ENCODE measurements at regions not wholly inside any gene's neighbourhood (a gene's known extent, or its start where the extent isn't known, plus 50 kb on each side); places are given as distances from the start of the nearest gene placed in this dataset.

DNA sequence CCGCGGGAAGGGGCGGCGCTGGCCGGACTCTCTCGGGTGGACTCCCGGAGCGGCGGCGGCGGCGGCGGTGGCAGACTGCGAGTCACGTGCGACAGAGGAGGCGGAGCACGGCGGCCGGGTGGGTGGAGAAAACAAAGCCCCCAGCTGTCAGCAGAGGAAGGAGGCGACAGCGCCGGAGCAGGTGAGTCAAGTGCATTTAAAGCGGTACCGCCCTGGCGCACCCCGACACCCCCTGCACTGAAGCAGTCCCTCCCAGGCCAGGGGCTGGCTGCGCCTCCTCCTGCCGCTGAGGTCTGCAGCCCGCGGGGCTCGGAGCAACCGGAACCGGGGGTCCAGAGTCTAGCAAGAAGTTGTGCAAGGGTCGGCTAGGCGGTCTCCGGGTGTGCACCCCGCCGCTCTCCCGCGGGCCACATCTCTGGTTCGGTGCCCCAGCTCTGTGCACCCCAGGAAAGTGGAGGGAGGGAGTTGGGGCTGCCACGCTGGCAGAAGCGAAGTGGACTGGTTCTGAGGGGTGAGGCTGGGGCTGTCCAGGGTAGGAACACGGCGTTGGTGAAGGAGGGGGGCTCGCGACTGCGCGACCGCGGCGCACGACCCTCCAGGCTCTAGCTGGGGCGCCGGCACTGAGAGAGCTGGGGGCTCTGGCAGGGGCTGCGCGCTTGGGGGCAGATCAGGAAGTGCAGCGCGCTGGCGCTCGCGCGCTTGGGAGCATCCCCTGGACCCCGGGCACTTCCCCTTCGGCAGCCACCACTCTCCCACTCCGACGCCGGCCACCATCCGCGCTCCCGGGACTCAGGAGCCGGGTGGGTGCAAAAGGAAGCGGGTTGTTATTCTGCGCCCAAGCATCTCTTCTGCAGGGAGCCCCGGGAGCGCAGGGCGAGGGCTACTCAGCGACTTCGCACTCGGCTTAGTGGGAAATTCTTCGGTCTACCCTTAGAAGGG lies 64.0 kb upstream of the MAPRE2 start:
- H3K4me3 Mint-ChIP-seq: peak overlapping the region; percentile 84
- no peak for TF ChIP-seq CTCF (IDR thresholded peaks at IDR 0.05)
- H3K36me3 Mint-ChIP-seq (ENCODE audit: low read depth): no peaks in the 10 kb centered on the region
- H3K27ac Mint-ChIP-seq: no peak overlapping the region
- H3K4me1 Mint-ChIP-seq: peaks cover 29% of the 10 kb centered on the region
- DNase-seq: peak; percentile 87
- peaks cover 88% of the 10 kb centered on the region for H3K27me3 Mint-ChIP-seq (ENCODE audit: low read depth, poor library complexity)
- H3K9me3 Mint-ChIP-seq: peaks cover 6% of the 10 kb centered on the region

- no peak overlapping the region for H3K27ac Mint-ChIP-seq
- peaks cover 29% of the 10 kb centered on the region for H3K4me1 Mint-ChIP-seq
- peak; percentile 44 for DNase-seq
- peaks cover 80% of the 10 kb centered on the region for H3K27me3 Mint-ChIP-seq (ENCODE audit: low read depth, poor library complexity)
- H3K36me3 Mint-ChIP-seq (ENCODE audit: low read depth): no peaks in the 10 kb centered on the region
- TF ChIP-seq CTCF (IDR thresholded peaks at IDR 0.05): no peak
- peaks cover 5% of the 10 kb centered on the region for H3K9me3 Mint-ChIP-seq
- peak overlapping the region; percentile 84 for H3K4me3 Mint-ChIP-seq
Observed at GRCh38 chr18:34977838-34978532, 63.2 kb upstream of the MAPRE2 start.

DNA sequence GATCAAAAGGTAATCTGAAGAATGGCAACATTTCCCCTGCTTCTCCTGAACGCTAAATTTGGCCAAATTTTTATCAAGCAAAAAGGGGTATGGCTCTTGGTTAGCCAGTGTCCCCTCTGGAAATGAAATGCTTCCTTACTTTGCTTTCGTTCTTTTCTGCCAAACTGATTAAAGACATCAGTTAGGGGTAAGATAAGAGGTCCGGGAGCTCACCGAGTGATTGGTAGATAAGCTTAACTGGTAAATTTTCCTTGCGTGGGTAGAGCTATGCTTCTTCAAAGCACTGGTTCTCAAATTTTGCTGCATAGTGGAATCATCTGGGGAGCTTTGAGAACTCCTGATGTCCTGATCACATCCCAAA lies 62.7 kb upstream of the MAPRE2 start:
- Mint-ChIP-seq H3K4me1 (peaks cover 29% of the 10 kb centered on the region), H3K27me3 (ENCODE audit: low read depth, poor library complexity) (peaks cover 75% of the 10 kb centered on the region), H3K9me3 (no peaks in the 10 kb centered on the region), H3K36me3 (ENCODE audit: low read depth) (no peaks in the 10 kb centered on the region), H3K4me3 (peak overlapping the region; percentile 84), H3K27ac (no peak overlapping the region)
- no peak for TF ChIP-seq CTCF (IDR thresholded peaks at IDR 0.05)
- DNase-seq: no peak

DNA sequence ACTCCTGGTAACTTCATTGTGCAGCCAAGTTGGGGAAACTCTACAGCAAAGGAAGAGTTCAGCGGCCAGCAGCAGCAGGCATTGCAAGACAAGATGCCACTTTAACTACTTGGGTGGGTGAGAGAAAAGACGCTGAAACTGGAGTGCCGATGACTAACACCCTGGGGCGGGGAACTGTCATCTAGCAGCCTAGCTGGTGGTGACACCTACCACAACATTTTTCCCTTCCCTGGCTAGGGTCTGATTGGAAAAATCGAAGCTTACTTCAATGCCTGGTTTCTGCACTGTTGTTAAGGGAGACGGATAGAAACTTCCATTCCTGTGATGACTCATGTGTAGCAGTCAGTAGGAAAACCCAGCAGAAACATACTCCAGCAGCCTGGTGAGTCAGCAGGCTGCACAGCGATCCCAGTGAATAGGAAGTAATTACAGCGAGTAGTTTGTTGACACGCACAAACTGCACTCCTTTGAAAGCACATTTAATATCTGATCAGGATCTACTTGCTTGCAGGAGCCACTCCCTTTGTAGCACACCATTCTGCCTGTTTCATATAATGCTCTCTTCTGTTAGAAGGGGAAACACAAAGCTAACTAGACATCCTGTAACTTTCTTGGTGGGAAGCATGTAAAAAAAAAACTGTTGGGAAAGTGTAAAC lies 62.1 kb upstream of the MAPRE2 start:
- no peak for TF ChIP-seq CTCF (IDR thresholded peaks at IDR 0.05)
- Mint-ChIP-seq H3K27me3 (ENCODE audit: low read depth, poor library complexity) (peaks cover 69% of the 10 kb centered on the region), H3K36me3 (ENCODE audit: low read depth) (no peaks in the 10 kb centered on the region), H3K9me3 (no peaks in the 10 kb centered on the region), H3K4me3 (peak overlapping the region; percentile 84), H3K27ac (no peak overlapping the region), H3K4me1 (peaks cover 29% of the 10 kb centered on the region)
- peak; percentile 16 for DNase-seq

DNA sequence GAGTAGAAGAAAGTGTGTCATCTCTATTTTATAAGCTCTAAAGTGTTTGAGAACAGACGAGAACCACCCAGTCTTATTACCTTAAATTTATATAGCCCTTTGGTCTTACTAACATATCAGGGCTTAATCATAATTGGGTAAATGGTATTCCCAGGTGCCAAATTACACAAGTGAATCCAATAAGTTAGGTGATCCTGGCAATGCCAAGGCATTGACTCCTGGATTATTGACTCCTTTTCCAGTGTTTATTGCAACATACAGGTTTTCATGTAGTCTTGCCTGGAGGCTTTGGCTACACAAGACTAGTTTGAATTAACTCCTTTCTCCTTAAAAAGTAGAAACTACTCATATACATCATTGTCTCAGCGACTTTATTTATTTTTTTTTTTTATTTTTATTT lies 59.7 kb upstream of the MAPRE2 start:
- DNase-seq: no peak
- Mint-ChIP-seq H3K36me3 (ENCODE audit: low read depth) (no peaks in the 10 kb centered on the region), H3K4me3 (no peak overlapping the region), H3K27me3 (ENCODE audit: low read depth, poor library complexity) (peaks cover 45% of the 10 kb centered on the region), H3K4me1 (peaks cover 22% of the 10 kb centered on the region), H3K9me3 (no peaks in the 10 kb centered on the region), H3K27ac (no peak overlapping the region)
- no peak for TF ChIP-seq CTCF (IDR thresholded peaks at IDR 0.05)

Measured in nephron progenitor cell (in vitro differentiated cells).